NCI-H1436 (cell line): ENCODE measurements at regions not wholly inside any gene's neighbourhood (a gene's known extent, or its start where the extent isn't known, plus 50 kb on each side); places are given as distances from the start of the nearest gene placed in this dataset.

Experiments used
- DNase-seq: peaks from one replicate; lab custom pipeline; 2025; lab: John Stamatoyannopoulos, UW

- DNase-seq = no peak
Observed at GRCh38 chr12:111108726-111109125, 188.3 kb upstream of the MYL2 start.

- DNase-seq = no peak
Observed at GRCh38 chr12:111107392-111108178, 187.2 kb upstream of the MYL2 start.

GRCh38 chr12:111105294-111105693 lies 184.9 kb upstream of the MYL2 start:
- no peak for DNase-seq

- no peak for DNase-seq
Observed at GRCh38 chr12:111103583-111103982, 183.2 kb upstream of the MYL2 start.

- DNase-seq = no peak
Observed at GRCh38 chr12:111102102-111102739, 181.8 kb upstream of the MYL2 start.

GRCh38 chr12:111101003-111101402 lies 180.6 kb upstream of the MYL2 start:
- DNase-seq = no peak

- DNase-seq = no peak
Observed at GRCh38 chr12:111100554-111100953, 180.2 kb upstream of the MYL2 start.

GRCh38 chr12:111100003-111100402 lies 179.6 kb upstream of the MYL2 start:
- no peak for DNase-seq

GRCh38 chr12:111099186-111099585 lies 178.8 kb upstream of the MYL2 start:
- no peak for DNase-seq

GRCh38 chr12:111094157-111095010 lies 174.0 kb upstream of the MYL2 start:
- no peak for DNase-seq

- no peak for DNase-seq
Observed at GRCh38 chr12:111093428-111094142, 173.2 kb upstream of the MYL2 start.

GRCh38 chr12:111091051-111091450 lies 170.7 kb upstream of the MYL2 start:
- DNase-seq = no peak

- DNase-seq = no peak
Observed at GRCh38 chr12:111089616-111090015, 169.2 kb upstream of the MYL2 start.

- DNase-seq = no peak
Observed at GRCh38 chr12:111088409-111088808, 168.0 kb upstream of the MYL2 start.

GRCh38 chr12:111086947-111087700 lies 166.7 kb upstream of the MYL2 start:
- no peak for DNase-seq

GRCh38 chr12:111085096-111085495 lies 164.7 kb upstream of the MYL2 start:
- DNase-seq = no peak

GRCh38 chr12:111084605-111085004 lies 164.2 kb upstream of the MYL2 start:
- no peak for DNase-seq

- DNase-seq = no peak
Observed at GRCh38 chr12:111084158-111084557, 163.8 kb upstream of the MYL2 start.

GRCh38 chr12:111081600-111081999 lies 161.2 kb upstream of the MYL2 start:
- DNase-seq = no peak

- DNase-seq = no peak
Observed at GRCh38 chr12:111078731-111079130, 158.4 kb upstream of the MYL2 start.
